ENCODE measurements at regions not wholly inside any gene's neighbourhood (a gene's known extent, or its start where the extent isn't known, plus 50 kb on each side); places are given as distances from the start of the nearest gene placed in this dataset.

- TF ChIP-seq CTCF (conservative IDR thresholded peaks at IDR 0.05): no peak
- TF ChIP-seq ZFX (IDR thresholded peaks at IDR 0.05): no peak
Measured at GRCh38 chr12:77226368-77226767, 161.0 kb upstream of the E2F7 start.
